HUDEP-2 (cell line): ENCODE measurements at regions not wholly inside any gene's neighbourhood (a gene's known extent, or its start where the extent isn't known, plus 50 kb on each side); places are given as distances from the start of the nearest gene placed in this dataset.
A peak's percentile ranks its signal among the peaks of the same experiment; 100 is the strongest.

ENCODE experiments used
- DNase-seq, 76 experiments: peaks; one replicate each; lab custom pipeline; 2025; ENCODE audit not compliant: unreplicated experiment in 76 of 76; lab: John Stamatoyannopoulos, UW

- DNase-seq: no peak
Measured at GRCh38 chr6:87815449-87815848, 113.4 kb upstream of the AKIRIN2 start.

DNA sequence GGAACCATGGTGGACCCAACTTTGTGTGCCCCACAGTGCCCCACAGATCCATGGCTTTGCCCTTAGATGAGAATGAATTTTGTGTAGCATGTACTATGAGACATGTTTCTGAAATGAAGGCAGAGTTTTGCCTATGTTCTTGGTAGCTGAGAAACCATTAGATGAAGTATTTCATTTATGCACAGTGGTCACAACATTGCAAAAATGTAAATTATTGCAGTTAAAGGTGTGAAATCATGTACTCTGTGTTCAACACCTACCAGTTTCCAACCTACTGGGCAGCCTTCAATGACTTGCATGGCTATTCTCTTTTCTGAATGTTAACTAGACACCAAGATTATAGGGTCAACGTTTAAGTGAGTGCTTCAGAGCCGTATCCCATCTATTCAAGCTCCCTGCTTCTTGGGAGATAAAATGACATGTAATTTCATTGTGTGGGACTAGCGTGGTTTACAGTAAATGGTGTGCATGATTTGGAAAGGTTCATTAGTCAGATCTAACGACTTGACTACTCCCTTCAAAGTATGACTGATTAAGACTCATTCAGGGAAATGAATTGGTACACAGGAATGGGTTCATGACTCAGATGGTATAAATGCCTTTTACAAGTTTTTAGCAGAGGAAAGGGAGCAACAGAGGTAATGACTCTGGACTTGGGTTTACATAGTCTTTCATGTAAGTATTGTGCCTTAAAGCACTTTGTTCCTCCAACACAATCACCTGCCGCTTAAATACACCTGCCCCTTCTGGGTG, 106.1 kb upstream of the AKIRIN2 start:
- DNase-seq: no peak

DNA sequence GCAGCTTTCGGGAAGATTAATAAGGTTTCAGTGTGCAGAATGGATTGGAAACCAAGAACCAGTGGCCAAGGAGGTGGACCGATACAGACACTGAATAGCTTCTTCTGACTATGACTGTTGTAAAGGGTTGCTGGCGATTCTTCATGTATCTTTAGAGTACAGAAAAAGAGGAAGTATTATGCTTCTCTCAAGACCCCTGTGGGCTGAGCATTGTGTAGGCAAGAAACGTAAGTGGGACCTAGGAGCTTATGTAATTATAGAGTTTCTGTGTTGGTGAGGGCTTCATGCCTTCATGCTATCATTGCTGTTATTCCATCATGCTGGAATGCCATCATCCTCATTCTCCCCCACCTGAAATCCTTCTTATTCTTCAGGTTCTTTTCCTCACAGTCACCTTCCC, 105.4 kb upstream of the AKIRIN2 start:
- DNase-seq: no peak

GRCh38 chr6:87806635-87807034, 104.6 kb upstream of the AKIRIN2 start:
- peak in 1 of 76 experiments; percentile 6 for DNase-seq

- DNase-seq: no peak
Measured at GRCh38 chr6:87806099-87806498, 104.1 kb upstream of the AKIRIN2 start.

DNA sequence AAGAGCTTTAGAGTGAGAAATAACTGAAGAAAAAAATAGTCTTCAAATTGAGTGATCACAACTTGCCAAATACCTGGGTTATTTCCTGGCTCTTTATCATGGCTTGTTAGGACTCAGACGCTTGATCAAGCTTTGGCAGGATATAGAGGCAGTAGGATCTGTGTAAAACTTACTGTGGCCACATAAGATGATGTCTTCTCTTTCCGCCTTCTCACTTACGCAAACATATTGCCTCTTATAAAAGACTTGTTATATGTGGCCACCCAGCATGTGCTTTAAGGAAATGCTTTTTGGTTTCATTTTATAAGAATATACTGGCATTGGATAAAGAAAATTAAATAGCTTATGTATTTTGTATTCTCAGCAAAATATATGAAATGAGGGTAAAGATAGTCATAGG, 101.8 kb upstream of the AKIRIN2 start:
- no peak for DNase-seq

DNA sequence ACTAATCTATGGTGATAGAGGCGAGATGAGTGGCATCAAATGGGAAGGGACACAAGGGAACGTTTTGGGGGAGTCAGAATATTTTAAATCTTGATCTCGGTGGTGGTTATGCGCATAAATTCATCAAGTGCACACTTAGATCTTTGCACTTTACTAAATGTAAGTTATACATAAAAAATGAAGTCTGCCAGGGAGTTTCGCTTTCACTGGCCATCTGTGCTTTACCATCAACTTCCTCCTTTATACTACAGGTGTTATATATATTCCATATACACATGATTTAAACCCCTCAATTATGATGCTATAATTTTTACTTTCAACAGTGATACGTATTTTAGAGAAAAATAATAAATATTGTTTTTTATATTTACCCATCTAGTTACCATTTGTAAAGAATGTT, 97.6 kb upstream of the AKIRIN2 start:
- no peak for DNase-seq

GRCh38 chr6:87798393-87799278, 96.6 kb upstream of the AKIRIN2 start:
- DNase-seq: no peak

DNA sequence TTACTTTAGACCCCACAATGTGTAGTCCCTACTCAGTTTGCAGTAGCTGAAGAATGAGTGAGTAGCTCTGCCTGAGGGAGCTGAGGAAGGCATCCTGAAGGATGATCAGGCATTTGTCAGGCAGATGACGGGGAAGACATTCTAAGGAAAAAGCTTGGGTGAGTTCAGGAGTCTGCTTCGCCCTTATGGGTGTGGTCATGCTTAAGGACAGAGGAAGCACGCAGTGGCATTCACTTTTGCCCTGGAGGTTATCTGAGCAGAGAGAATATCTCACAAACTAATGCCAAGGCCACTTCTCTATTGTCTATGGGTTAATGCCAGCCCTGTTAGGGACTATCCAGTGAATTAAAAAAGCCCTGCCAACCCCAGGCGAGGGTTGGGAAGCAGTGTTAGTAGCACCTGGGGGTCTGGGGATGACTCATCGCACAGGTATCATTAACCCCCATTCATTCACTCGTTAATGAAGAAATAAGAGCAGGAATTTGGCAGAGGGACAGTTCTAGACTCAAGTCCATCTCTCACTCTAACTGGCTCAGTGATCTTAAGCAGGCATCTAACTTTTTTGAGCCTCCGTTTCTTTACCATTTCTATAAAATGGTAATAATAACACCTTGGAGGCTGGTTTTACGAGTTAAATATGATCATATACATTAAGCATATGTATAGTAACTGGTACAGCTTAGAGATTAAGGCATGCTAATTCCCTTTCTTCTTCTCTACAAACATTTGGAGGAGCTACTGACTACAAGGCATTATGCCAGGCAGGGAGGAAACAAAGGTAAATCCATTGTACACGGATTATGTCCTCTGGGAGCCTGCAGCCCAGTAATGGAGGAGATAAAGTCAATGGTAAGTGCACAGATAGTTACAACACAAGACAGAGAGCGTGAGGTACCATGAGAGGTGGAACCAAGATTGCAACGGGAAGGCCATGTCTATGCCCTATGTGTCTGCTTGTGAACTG, 93.2 kb upstream of the AKIRIN2 start:
- no peak for DNase-seq

DNA sequence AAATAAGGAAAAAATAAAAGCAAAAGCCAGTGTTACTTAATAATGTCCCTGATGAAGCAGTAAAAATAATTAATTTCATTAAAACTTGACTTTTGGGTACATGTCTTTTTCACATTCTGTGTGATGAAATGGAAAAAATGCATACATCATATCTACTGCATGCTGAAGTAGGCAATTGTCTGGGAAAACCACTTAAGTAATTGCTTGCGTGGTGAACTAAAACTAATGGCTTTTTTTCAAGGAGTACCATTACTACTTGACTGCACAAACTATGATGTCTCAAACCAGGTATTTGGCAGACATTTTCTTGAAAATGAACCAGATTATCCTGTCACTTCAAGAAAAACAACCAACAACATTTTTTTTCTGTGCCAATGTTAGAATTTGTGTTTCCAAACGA, 91.3 kb upstream of the AKIRIN2 start:
- no peak for DNase-seq

- no peak for DNase-seq
Measured at GRCh38 chr6:87791982-87792381, 89.9 kb upstream of the AKIRIN2 start.

GRCh38 chr6:87791485-87791884, 89.5 kb upstream of the AKIRIN2 start:
- no peak for DNase-seq

GRCh38 chr6:87791029-87791428, 89.0 kb upstream of the AKIRIN2 start:
- DNase-seq: no peak

GRCh38 chr6:87789900-87790290, 87.9 kb upstream of the AKIRIN2 start:
- DNase-seq: no peak

DNA sequence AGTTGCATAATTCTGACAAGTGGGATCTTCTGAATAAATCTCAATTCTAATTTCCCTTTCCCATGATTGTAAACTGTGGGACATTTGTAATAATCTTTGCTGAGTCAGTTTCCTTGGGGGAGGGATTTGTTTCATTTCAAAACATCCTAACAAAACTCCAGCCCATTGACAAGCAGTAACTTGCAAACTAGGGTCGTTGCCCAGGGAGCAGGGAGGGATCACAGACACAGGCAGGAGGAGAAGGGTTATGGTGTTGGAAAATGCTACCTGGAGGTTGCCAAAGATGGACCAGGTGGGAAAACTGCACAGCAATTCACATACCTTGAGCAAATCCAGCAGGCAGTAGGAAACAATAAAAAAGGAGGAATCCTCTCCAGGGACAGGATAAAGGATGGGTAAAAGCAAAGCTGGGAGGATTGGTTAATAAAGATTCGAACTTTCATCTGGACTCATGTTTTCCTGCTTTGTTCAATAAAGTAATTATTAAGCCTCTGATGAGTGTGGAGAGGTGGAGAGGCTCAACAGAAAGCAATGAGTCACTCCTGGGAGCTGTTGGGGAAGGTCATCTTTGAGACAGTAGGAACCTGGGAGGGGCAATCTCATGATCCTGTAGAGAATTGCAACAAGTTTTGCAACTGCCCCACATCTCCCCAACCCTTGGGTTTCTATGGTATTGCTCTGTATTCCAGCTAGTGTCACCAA, 87.3 kb upstream of the AKIRIN2 start:
- no peak for DNase-seq

DNA sequence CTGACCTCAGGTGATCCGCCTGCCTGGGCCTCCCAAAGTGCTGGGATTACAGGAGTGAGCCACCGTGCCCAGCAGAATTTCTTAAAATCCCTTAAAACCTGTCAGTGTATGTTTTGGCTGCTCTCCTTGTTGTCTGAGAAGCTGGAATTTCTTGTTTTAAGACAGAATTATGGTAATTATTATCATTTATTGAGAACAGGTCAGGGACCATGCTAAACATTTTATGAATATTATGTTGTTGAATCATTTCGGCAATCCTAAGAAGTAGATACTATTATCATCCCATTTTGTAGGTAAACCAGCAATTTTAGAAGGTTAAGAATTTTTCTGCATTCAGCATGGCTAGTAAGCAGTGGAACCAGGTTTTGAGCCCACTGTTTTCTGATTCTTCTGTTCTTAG, 86.1 kb upstream of the AKIRIN2 start:
- DNase-seq: no peak

DNA sequence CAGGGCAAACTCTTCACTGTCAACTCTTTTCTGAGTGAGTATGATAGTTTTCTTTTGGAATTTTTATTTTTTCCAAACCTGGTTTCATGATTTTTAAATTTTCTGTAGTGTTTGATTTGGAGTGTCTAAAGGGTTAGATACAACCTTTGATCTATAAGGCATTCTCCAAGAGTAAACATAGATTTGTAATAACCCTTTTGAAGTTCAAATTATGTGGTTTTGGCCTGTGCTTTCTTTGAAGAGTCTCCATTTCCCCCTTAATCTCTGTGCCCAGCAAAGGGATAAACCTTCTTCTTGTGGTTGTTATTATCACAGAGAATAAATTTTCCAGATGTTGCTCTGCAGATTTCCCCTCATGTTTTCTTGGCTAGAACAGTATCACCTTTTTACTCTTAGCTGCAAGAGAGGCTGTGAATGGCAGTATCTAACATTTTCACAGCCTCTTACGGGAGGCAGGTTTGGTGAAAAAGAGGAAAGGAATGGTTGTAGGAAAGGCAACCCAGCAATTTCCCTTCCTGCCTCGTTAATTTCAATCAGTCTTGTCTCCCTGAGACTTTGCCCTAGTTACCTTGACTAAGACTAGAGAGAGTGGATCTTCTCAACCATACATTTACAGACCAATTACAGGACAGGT, 83.3 kb upstream of the AKIRIN2 start:
- no peak for DNase-seq

GRCh38 chr6:87784690-87785089, 82.7 kb upstream of the AKIRIN2 start:
- DNase-seq: no peak

- no peak for DNase-seq
Measured at GRCh38 chr6:87784051-87784450, 82.0 kb upstream of the AKIRIN2 start.

- no peak for DNase-seq
Measured at GRCh38 chr6:87779542-87779941, 77.5 kb upstream of the AKIRIN2 start.
